HG03432 (cell line): ENCODE measurements at regions not wholly inside any gene's neighbourhood (a gene's known extent, or its start where the extent isn't known, plus 50 kb on each side); places are given as distances from the start of the nearest gene placed in this dataset.
A peak's percentile ranks its signal among the peaks of the same experiment; 100 is the strongest.

Source experiments
- ATAC-seq: cut with Tn5 transposase; IDR thresholded peaks from one replicate; pipeline ENCODE4 v1.9.1; 2021; ENCODE audit warnings: mild to moderate bottlenecking, moderate library complexity; ENCODE audit not compliant: unreplicated experiment

- no peak for ATAC-seq
Measured at GRCh38 chrX:63993936-63994335, 208.9 kb upstream of the ARHGEF9 start.

- no peak for ATAC-seq
Measured at GRCh38 chrX:63985906-63986305, 200.9 kb upstream of the ARHGEF9 start.

- ATAC-seq = no peak
Measured at GRCh38 chrX:63979480-63979879, 194.5 kb upstream of the ARHGEF9 start.

- ATAC-seq = no peak
Measured at GRCh38 chrX:63967551-63967950, 182.5 kb upstream of the ARHGEF9 start.

GRCh38 chrX:63963095-63963784 is 178.2 kb upstream of the ARHGEF9 start:
- ATAC-seq = no peak

GRCh38 chrX:63961964-63962363 is 176.9 kb upstream of the ARHGEF9 start:
- no peak for ATAC-seq

- no peak for ATAC-seq
Measured at GRCh38 chrX:63959975-63960374, 175.0 kb upstream of the ARHGEF9 start.

GRCh38 chrX:63958134-63958865 is 173.3 kb upstream of the ARHGEF9 start:
- ATAC-seq = no peak

- ATAC-seq = no peak
Measured at GRCh38 chrX:63935835-63936234, 150.8 kb upstream of the ARHGEF9 start.

- no peak for ATAC-seq
Measured at GRCh38 chrX:63934791-63935190, 149.8 kb upstream of the ARHGEF9 start.

GRCh38 chrX:63934160-63934559 is 149.1 kb upstream of the ARHGEF9 start:
- no peak for ATAC-seq

- ATAC-seq = no peak
Measured at GRCh38 chrX:63932907-63933306, 147.9 kb upstream of the ARHGEF9 start.

GRCh38 chrX:63932006-63932405 is 147.0 kb upstream of the ARHGEF9 start:
- no peak for ATAC-seq

- no peak for ATAC-seq
Measured at GRCh38 chrX:63930140-63930539, 145.1 kb upstream of the ARHGEF9 start.

GRCh38 chrX:63929608-63930007 is 144.6 kb upstream of the ARHGEF9 start:
- ATAC-seq = no peak

- ATAC-seq = no peak
Measured at GRCh38 chrX:63927848-63928247, 142.8 kb upstream of the ARHGEF9 start.

GRCh38 chrX:63922221-63922620 is 137.2 kb upstream of the ARHGEF9 start:
- ATAC-seq = no peak

GRCh38 chrX:63920875-63921274 is 135.9 kb upstream of the ARHGEF9 start:
- ATAC-seq = peak; percentile 51

GRCh38 chrX:63919081-63919480 is 134.1 kb upstream of the ARHGEF9 start:
- ATAC-seq = no peak

- ATAC-seq = no peak
Measured at GRCh38 chrX:63918611-63919010, 133.6 kb upstream of the ARHGEF9 start.

- no peak for ATAC-seq
Measured at GRCh38 chrX:63917296-63917695, 132.3 kb upstream of the ARHGEF9 start.

GRCh38 chrX:63913719-63914118 is 128.7 kb upstream of the ARHGEF9 start:
- ATAC-seq = no peak

- no peak for ATAC-seq
Measured at GRCh38 chrX:63889001-63889400, 104.0 kb upstream of the ARHGEF9 start.
